Right lobe of liver (tissue), 6 donors: ENCODE measurements at regions not wholly inside any gene's neighbourhood (a gene's known extent, or its start where the extent isn't known, plus 50 kb on each side); places are given as distances from the start of the nearest gene placed in this dataset.

Experiments
- ATAC-seq, 4 donors: fragments of 200-7000 bp; cut with Tn5 transposase; one replicate each; pipeline ENCODE4 v1.9.1; 2020; ENCODE audit warnings: mild to moderate bottlenecking in 4 of 4, moderate library complexity in 4 of 4
- DNase-seq, 3 donors: peaks; one replicate each; pipeline ENCODE4 v3.0.0-alpha.2; 2020
- H3K27ac ChIP-seq, 3 donors: fragments of 200-600 bp; one replicate each; pipeline ENCODE4 v1.8.0; 2022
- H3K27me3 ChIP-seq, 2 donors: fragments of 200-600 bp; one replicate each; pipeline ENCODE4 v1.8.0; 2022
- H3K36me3 ChIP-seq, 4 donors: fragments of 200-600 bp; sonication (generic) in 1 of 4; one replicate each; pipeline versions ENCODE4 v1.5.1 to v1.8.0; 2017 to 2022; ENCODE audit warnings: control low read depth in 1 of 4
- H3K4me1 ChIP-seq, 4 donors: fragments of 200-600 bp; sonication (generic) in 1 of 4; one replicate each; pipeline versions ENCODE4 v1.5.1 to v1.8.0; 2017 to 2022; ENCODE audit warnings: control low read depth in 1 of 4
- H3K4me3 ChIP-seq, 3 donors: fragments of 200-600 bp; one replicate each; pipeline ENCODE4 v1.8.0; 2022
- H3K9me3 ChIP-seq, 4 donors: fragments of 200-600 bp; sonication (generic) in 1 of 4; one replicate each; pipeline versions ENCODE4 v1.5.1 to v1.8.0; 2017 to 2022; ENCODE audit warnings: control low read depth in 1 of 4
- POLR2A ChIP-seq: fragments of 450-650 bp; IDR thresholded peaks from one replicate; pipeline ENCODE4 v1.6.1; 2017; ENCODE audit warnings: antibody characterized with exemption, mild to moderate bottlenecking
- WGBS: methylation state at CpG from one replicate; pipeline ENCODE4 v1.1.6; 2018; ENCODE audit warnings: low coverage, low lambda C conversion rate; ENCODE audit not compliant: insufficient coverage; ENCODE audit errors: missing lambda C conversion rate; 5-methylcytosine and 5-hydroxymethylcytosine counted together
- intact Hi-C, 2 donors: fragments of 100-400 bp; cut with DNase I; formaldehyde crosslinking; loops; one replicate each; pipeline versions ENCODE4 v1.11.2 to v1.14.1; 2022
- TF ChIP-seq, protein P1 (sequence below), 4 donors: fragments of 200-600 bp in 3 of 4; fragments of 450-650 bp in 1 of 4; IDR thresholded peaks; one replicate each; pipeline versions ENCODE4 v1.5.1 to v1.8.0; 2016 to 2022; ENCODE audit warnings: antibody characterized with exemption in 4 of 4, mild to moderate bottlenecking in 2 of 4
- donor health status: DM: no; HTN: yes; CAD: no.
- donor health status: DM: no; HTN: no; CAD: no.
- donor health status: DM: no; HTN: no; CAD: no.
- donor health status: DM: no; HTN: yes; CAD: no.
- donor health status: DM: no; HTN: yes; CAD: no.

- H3K27me3 ChIP-seq, result peaks cover 0 to 38% of the 10 kb centered on the region in 2 donors
- H3K9me3 ChIP-seq, result no peaks in the 10 kb centered on the region
- DNase-seq, result no peak
- 42% methylated on average over 12 of the region's 13 CpGs for WGBS
- intact Hi-C loops, result no loop called here
- no peak overlapping the region for H3K27ac ChIP-seq
- no peak for TF ChIP-seq POLR2A
- TF ChIP-seq, protein P1, sequence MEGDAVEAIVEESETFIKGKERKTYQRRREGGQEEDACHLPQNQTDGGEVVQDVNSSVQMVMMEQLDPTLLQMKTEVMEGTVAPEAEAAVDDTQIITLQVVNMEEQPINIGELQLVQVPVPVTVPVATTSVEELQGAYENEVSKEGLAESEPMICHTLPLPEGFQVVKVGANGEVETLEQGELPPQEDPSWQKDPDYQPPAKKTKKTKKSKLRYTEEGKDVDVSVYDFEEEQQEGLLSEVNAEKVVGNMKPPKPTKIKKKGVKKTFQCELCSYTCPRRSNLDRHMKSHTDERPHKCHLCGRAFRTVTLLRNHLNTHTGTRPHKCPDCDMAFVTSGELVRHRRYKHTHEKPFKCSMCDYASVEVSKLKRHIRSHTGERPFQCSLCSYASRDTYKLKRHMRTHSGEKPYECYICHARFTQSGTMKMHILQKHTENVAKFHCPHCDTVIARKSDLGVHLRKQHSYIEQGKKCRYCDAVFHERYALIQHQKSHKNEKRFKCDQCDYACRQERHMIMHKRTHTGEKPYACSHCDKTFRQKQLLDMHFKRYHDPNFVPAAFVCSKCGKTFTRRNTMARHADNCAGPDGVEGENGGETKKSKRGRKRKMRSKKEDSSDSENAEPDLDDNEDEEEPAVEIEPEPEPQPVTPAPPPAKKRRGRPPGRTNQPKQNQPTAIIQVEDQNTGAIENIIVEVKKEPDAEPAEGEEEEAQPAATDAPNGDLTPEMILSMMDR (IDR thresholded peaks at IDR 0.05), result no peak
- H3K4me1 ChIP-seq, result no peaks in the 10 kb centered on the region
- ATAC-seq, result no peak
- no peak overlapping the region for H3K4me3 ChIP-seq
- no peaks in the 10 kb centered on the region for H3K36me3 ChIP-seq
Measured at GRCh38 chr6:27568226-27568897, 95.5 kb upstream of the ZNF184 start.

DNA sequence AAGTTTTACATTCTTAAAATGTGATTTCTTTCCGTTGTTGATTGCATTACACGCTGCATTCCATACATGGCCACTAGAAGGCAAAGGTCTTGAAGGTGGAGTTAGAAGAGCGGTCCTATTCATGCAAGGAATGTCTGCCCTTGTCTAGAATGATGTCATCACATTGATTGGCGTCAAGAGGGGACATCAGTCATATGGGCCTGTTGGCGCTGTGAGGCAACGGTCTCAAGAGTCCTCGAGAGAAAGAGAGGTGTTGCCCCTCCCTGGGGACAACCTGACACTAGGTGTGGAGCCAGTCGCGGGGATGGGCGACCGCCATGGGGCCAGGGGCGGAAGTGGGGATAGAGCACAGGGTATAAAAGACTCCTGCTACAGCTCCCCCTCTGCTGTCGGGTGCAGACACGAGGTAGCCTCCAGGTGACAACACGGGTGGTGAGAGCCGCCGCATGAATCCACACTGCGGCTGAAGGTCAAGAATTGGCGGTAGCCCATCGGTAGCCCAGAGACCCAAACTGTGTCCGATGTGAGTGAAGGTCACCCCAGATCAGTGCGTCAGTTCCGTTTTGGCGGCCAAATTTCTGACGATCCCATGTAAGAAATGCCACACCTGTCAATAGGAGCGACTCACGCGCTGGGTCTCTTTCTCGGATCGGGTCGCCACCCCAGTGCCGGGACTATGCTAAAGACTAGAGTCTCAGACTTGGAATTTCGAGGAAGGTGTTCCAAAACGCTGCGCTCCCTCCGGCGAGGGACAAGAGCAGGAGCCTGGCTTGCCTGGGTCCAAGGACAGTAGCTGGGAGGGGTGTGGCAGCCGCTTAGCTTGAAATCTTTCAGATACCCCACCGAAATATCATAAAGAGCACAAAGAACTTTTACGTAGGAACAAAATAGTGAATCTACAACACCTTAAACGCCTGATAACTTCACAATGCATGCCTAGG, 93.2 kb upstream of the ZNF184 start:
- ATAC-seq, result no peak
- WGBS, result 3% methylated on average over 25 of the region's 41 CpGs
- Histone ChIP-seq H3K36me3 (no peaks in the 10 kb centered on the region), H3K9me3 (no peaks in the 10 kb centered on the region), H3K27ac (no peak overlapping the region), H3K4me3 (no peak overlapping the region), H3K4me1 (no peaks in the 10 kb centered on the region), H3K27me3 (peaks cover 3 to 42% of the 10 kb centered on the region in 2 donors)
- TF ChIP-seq, protein P1 (IDR thresholded peaks at IDR 0.05), result no peak
- TF ChIP-seq POLR2A, result no peak
- intact Hi-C loops, result no loop called here
- no peak for DNase-seq

DNA sequence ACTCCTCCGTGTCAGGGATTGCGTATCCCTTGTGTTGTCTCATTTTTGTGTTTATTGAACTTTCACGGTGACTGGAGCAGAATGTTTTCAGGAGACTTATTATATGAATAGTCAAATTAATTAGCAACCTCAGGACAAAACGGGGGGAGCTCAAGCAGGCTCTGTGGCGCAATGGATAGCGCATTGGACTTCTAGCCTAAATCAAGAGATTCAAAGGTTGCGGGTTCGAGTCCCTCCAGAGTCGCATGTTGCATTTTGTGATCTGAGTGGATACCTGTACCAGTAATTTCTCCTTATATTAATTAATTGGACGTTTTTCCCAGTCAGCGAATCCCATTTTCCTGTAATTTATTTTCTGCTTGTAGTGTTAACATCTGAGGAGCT, 89.1 kb upstream of the ZNF184 start:
- Histone ChIP-seq H3K27ac (no peak overlapping the region), H3K4me3 (no peak overlapping the region), H3K36me3 (no peaks in the 10 kb centered on the region), H3K4me1 (no peaks in the 10 kb centered on the region), H3K9me3 (no peaks in the 10 kb centered on the region), H3K27me3 (peaks cover 3 to 42% of the 10 kb centered on the region in 2 donors)
- no peak for DNase-seq
- WGBS, result 17% methylated on average over 11 of the region's 11 CpGs
- TF ChIP-seq, protein P1 (IDR thresholded peaks at IDR 0.05), result no peak
- no peak for TF ChIP-seq POLR2A
- no peak for ATAC-seq
- intact Hi-C loops, result no loop called here

GRCh38 chr6:27558028-27558724, 85.3 kb upstream of the ZNF184 start:
- Histone ChIP-seq H3K27ac (no peak overlapping the region), H3K36me3 (no peaks in the 10 kb centered on the region), H3K9me3 (no peaks in the 10 kb centered on the region), H3K27me3 (peaks cover 6 to 19% of the 10 kb centered on the region in 2 donors), H3K4me1 (no peaks in the 10 kb centered on the region), H3K4me3 (no peak overlapping the region)
- intact Hi-C loops, result no loop called here
- ATAC-seq (no peak), DNase-seq (no peak)
- no peak for TF ChIP-seq POLR2A
- TF ChIP-seq, protein P1 (IDR thresholded peaks at IDR 0.05), result no peak
- WGBS, result 3% methylated on average over 31 of the region's 31 CpGs
